Cerebellar cortex (tissue), 1 donor: ENCODE measurements at regions not wholly inside any gene's neighbourhood (a gene's known extent, or its start where the extent isn't known, plus 50 kb on each side); places are given as distances from the start of the nearest gene placed in this dataset.
A peak's percentile ranks its signal among the peaks of the same experiment; 100 is the strongest.
"Not testable (repeated sequence)": the region's sequence is repeated elsewhere in the genome, so short reads cannot be mapped to it uniquely, and the experiment has no call there.

Experiments
- DNase-seq: peaks from one replicate; pipeline ENCODE4 v3.0.0-alpha.2; 2015; ENCODE audit warnings: low spot score

DNA sequence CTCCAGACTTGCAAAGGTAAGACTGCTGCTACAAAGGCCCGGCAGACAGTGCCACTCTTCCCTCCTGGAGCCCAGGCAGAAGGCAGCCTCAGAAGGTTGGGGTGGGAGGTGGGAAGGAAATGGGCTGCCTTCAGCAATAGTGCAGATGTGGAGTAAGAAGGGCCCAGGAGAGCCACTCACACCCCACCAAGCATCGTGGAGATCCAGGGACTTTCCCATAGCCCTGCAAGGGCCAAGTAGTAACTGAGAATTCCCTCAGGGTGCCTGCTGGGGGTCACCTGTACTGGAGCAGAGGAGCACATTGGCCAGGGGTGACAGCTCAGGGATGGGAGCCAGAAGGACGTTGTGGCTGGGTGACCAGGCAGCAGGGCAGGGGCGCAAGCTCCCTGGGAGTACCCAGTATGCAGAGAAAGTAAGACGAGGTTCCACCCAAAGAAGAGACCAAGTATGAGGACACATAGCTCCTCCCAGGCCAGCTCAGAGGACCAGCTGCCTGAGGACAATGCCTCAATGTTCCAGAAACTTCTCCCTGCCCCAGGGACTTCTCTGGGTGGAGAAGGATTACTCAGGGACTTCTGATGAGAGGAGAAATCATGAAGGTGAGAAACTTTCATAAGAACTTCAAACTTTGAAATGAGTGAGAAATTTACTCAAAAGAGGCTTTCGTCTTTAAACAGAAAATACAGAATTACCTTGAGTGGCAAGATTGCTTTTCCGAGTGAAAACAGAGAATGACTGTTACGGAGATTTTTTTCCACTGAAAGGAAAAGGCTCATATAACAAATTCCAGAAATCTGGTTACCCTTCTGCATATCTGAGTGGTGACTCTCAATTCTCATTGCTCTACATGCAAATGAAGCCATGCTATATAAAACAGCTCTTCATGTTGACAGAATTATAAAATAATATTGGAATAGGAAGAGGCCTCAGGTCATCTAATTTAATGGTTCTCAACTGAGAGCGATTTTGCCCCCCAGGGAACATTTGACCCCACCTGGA, 87.9 kb upstream of the TRIO start:
- no peak for DNase-seq

DNA sequence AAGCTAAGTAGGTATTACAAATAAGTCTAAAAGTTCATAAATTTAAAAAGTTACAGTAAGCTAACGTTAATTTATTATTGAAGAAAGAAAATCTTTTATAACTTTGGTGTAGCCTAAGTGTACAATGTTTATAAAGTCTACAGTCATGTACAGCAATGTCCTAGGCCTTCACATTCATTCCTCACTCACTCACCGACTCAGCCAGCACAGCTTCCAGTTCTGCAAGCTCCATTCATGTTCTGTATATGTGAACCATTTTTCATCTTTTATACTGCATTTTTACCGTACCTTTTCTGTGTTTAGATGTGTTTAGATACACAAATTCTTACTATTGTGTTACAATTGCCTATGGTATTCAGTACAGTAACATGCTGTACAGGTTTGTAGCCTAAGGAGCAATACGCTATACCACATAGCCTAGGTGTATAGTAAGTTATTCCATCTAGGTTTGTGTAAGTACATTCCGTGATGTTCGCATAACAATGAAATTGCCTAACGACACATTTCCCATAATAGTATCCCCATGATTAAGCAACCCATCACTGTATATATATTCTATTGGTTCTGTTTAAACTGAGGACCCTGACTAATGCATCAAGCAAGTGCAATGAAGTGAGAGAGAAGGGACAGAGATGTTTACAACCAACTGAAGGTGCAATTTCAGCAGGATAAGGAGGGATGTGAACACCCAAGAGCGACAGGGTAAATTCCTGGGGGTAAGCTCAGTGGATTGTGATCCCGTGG, 88.9 kb upstream of the TRIO start:
- DNase-seq = no peak

DNA sequence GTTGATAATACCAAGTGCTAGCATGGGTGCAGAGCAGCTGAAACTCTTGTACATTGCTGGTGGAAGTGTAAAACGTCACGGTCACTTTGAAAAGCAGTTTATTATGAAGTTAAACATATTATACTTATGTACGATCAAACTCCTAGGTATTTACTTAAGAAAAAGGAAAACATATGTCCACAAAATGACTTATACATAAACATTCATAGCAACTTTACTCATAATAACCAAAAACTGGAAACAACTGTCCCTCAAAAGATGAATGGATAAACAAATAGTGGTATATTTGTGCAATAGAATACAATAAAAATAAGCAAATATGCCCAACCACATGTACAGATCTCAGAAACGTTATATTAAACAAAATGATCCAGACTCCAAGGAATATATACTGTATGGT, 92.3 kb upstream of the TRIO start:
- DNase-seq = no peak

DNA sequence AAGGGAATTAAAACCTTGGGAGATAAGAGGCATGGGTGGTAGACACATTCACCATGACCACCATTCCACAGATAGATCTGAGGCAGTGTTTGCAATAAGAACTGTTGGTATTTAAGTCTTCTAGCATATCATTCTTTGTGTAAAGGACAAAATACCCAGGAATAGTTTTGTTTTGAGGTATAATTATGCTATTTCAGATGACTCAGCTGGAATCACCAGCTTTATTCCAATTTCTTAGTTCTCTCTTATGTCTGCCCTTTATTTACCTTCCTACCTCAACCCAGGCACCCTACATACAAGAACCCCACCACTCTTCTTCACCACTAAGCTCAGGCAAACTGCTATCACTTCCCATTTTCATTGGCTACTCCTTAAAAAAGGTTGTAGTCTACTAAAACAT, 94.7 kb upstream of the TRIO start:
- no peak for DNase-seq

DNA sequence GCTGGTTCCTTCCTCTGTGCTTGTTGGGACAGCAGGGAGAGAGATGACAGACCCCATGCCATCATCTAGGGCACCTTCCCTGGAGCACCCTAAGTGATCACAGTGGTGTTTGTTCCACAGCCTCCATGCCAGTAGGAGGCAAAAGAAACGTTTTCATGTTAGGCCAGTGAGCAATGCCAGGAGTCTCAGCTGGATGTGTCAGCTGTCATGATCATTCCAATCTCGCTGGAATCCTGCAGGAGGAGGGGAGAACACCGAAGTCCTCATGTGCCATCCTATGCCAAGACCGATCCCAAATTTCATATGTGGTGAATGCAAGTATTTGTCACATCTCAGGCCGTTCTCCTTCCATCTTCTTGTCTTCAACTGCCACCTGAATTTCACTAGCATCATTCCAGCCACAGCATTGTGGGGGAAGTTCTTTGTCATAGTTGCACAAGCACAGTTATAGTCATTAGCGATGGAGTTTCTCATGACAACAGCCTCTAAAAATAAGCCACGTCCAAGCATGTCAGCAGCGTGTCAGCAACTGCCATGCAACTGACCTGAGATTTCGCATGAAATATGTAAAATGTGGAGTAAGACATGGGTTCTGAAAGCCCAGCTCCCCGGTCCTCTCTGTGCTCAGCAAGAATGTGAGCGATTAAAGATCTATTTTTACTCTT, 97.2 kb upstream of the DNAH5 start:
- no peak for DNase-seq

DNA sequence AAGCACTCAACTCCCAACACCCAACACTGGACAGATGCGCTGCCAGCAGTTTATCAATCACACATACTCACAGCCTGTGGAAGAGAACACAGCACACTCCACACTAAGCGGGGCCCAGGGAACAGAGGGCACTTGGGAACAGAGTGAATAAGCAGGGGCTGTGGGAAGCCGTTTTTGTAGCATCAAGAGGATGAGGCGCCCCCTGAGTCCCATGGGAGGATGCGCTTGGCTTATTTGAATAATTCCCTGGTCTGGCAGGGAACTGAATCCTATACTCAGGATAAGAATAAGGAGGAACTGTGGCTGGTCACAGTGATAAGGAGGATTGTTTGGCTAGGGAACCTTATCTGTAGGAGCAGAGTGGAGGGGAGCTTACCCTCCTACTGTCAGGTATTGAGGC, 96.1 kb upstream of the DNAH5 start:
- no peak for DNase-seq

DNA sequence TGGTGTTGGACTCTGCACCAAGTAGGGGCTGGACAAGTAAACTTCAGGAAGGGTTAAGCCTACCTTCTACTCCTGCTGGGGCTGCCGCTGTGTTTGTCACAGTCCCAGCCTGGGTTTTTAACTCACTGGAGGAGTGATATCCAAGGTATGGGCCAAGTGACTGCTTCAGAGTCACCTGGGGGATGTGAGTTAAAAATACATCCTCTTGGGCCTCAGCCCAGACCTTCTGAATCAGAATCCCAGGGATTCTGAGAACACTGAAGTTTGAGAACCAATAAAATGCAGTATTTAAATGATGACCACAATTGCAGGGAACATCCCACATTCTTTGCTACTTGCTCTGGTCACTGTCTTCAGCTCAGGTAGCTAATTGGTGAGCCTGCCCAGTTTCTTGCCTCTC, 95.1 kb upstream of the DNAH5 start:
- no peak for DNase-seq

DNA sequence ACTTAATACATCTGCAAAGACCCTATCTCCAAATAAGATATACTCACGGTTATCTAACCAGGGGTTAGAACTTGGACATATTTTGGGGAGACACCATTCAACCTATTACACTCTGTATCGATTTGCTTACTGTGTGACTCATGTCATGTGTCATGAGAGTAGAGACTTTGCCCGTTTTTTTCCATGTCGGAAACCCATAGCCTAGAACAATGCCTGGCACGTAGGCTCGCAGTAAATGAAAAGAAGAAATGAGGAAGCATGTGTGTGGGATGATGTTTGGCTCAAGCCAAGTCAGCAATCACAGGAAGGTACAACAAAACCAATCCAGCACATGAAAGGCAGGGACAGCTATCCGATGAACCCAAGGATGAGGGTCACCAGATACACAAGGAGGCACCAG, 94.6 kb upstream of the DNAH5 start:
- DNase-seq = no peak

DNA sequence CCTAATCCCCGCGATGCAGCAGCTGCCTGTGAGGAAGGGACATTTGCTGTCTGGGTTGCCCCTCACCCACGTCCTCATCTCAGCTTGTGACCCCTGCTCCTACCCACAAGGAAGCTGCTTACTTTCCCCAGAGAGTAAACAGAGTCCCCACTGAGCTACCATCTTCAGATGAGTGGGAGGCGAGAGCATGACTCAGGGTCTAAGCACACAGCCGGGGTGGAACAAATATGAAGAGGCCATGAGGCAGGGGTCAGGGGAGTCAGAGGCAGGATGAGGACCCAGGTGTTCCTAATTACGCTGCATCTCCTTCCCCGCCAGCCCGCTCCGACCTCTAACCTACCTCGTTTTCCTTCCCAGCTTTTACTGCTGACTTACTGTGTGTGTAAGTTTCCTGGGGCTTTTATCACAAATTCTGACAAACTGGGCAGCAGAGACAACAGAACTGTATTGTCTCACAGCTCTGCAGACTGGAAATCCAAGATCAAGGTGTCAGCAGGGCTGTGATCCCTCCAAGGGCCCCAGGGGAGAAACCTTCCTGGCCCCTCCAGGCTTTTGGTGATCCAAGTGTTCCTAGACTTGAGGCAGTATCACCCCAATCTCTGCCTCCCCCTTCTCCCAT, 94.0 kb upstream of the DNAH5 start:
- peak; percentile 5 for DNase-seq

DNA sequence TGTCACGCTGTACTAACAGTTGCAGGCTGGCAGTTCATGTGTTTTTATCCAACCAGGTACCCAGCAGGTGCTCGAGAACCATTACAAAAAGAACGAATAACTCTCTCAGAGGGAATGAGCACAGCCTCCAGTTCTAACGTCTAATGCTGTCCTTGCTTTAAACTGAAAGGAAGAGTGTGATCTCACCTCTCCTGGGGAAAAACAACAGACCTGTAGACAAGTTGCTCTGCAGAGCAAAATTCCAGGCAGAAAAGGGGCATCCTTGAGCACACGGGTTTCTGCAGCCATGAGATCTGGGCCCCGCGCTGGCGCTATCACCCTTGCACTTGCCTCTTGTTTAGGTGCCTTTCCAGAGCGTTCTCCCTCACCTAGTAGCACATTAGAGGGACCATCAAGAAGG, 92.5 kb upstream of the DNAH5 start:
- DNase-seq = no peak

DNA sequence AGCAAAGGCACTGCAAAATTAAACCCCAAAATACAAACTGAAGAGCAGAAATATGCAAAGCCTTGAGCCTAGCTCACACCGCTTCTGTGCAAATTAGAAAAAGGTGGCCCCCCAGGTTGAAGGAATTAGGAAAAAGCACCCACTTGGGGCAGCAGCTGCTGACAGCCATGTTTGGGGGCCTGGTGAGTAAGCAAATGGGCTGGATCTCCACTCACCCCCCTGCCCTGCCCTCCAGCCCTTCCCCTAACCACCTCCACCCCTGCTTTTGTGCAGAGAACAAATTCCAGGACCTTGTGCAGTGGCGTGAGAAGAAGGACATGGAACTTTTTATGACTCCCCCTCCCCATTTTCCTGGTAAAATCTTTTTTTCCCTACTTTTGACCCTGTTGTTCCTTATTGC, 92.0 kb upstream of the DNAH5 start:
- peak; percentile 9 for DNase-seq

DNA sequence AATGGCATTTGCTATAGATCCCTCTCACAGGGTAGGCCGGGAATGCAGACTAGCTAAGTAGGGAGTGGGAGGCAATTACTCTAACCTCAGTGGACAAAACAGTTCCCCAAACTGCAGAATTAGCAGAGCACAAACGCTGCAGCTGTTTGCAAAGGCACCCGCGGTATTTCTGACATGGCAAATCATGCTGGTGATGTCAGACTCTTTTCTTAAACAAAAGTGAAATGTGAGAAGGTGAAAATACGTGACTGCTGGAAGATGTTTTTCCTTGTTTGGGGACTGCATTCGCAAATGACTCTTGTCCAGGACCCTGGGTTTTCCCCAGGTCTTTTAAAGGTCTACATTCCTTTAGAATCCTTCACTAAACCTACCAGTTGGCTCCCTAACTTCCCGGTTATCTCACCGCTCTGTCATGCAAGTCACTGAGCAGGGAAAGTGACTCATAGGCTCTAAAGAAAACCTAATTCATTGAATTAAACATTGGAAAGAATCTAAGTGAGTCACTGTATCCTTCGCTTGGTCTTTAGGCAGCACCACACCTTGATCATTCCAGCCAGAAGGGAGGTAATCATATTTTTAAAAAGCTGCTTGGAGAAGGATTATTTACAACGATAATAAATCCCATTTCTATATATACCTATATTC, 91.5 kb upstream of the DNAH5 start:
- peak; percentile 47 for DNase-seq

DNA sequence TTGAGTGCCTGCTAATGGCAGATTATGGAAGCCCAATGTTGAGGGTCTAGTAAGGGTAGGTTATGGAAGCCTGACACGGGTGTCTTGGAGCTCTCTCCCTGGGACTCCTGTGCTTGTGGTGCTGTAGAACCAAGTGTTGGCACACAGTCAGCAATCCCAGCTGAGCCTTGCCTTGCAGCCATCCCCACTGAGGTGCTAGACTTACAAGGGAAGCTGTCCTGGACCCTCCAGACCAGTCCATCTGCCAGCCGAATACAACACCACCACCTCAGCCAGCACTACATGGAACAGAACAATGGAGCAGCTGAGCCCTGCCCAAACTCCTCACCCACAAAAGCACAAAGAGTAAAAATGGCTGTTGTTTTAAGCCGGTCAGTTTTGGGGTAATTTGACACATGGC, 90.5 kb upstream of the DNAH5 start:
- no peak for DNase-seq

DNA sequence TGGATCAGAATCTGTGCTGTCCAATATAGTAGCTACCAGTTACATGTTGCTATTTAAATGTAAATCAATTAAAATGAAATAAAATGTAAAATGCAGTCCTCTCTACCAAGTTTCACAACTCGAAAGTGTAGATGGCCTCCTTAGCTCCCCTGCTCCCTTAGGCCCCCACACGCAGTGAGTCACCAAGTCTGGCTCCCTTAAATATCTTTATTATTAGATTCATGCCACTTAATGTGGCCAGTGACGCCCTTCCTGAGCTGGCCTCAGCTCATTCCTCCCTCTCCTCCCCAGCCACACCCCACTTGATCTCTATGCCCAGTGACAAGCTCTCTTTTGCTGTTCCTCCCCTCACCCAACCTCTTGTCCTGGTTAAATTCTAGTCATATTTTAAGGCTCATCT, 88.4 kb upstream of the DNAH5 start:
- DNase-seq = no peak

DNA sequence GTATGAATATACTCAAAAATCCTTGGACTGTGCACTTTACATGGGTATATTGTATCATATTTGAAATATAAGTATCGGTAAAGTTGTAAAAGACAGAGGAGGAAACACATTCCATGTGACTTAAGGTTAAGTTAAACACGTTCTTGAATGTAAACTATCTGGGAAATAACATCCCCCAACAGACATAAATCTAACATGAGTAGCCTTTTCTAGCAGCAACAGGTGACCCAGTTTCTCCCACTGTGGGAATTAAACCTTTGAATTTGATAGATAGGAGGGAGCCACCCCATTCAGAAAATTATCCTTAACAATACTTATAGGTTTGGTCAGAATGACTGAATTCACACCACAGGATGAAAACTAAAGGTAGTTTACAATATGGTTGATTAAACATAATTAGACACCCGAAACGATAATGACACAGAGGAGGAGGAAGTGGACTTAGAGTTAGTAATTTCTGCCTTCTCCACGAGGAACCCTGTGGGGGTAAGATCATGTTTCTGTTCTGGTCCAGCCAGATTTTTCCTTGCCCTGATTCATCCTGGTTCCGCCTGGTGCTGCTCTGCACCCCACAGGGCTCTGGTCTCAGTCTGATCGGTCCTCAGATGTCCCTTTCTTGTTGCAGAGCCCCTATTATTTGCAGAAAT, 84.6 kb upstream of the DNAH5 start:
- DNase-seq = no peak

DNA sequence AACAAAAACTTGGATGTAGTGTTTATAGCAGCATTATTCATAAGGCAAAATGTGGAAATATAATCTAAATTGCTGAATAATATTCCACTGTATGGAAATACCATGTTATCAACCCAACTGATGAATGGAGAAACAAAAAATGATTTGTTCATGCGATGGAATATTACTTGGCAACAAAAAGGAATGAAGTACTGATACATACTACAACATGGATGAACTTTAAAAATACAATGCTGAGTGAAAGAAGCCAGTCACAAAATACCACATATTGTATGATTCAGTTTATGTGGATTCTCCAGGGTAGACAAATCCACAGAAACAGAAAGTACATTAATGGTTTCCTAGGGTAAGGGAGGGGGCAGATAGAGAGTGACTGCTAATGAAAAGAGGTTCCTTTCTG, 83.7 kb upstream of the DNAH5 start:
- DNase-seq = no peak

DNA sequence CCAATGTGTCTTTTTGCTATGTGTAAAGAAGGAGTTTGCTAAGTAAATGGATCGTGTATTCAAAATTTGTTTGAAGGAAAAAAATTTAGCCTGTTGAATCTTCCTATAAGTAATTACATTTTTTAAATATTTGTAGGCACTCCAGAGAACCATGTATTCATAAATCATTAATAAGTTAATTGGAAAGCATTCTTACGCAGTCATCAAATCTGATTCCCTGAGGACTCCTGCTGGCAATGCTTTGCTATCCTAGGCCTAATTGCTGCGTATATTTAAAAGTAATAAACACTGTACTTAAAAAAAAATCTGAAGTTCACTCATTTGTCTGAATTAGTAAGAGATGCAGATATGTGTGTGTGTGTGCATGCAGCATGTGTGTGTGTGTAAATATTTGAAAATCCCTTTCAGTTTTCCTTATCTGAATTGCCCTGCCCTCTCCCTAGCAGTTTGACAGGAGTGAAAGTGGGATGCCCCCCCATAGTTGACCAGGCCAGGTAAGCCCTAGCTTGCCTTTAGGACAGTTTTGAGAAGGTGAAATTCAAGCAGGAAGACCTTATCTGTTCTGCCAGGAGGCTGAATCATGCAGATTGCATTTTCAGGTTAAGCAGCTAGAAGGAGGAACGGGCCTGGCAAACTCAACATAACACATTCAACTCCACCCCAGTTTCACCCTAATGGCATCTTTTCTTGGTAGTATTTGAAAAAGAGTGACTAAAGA, 81.2 kb upstream of the DNAH5 start:
- DNase-seq = no peak

DNA sequence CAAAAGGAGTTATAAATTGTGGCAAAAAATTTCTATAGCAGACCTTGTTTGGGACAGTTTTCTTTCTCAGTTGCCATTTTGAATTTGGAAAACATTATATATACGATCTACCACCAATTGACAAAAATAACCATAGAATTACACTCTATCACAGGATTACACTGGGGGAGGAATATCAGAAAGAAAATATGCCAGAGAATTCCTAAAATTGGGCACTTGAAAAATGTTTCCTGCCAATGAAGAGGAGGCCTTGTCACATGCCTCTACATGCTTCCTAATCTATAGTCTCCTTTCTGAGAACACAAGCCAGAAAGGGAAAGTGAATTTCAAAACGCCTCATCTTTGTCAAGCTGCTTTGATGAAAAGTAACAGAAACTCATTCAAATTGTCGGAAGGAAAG, 78.5 kb upstream of the DNAH5 start:
- DNase-seq = no peak

DNA sequence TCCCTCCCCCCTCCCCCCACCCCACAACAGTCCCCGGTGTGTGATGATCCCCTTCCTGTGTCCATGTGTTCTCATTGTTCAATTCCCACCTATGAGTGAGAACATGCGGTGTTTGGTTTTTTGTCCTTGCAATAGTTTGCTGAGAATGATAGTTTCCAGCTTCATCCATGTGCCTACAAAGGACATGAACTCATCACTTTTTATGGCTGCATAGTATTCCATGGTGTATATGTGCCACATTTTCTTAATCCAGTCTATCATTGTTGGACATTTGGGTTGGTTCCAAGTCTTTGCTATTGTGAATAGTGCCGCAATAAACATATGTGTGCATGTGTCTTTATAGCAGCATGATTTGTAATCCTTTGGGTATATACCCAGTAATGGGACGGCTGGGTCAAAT, 76.5 kb upstream of the DNAH5 start:
- DNase-seq = not testable (repeated sequence)

DNA sequence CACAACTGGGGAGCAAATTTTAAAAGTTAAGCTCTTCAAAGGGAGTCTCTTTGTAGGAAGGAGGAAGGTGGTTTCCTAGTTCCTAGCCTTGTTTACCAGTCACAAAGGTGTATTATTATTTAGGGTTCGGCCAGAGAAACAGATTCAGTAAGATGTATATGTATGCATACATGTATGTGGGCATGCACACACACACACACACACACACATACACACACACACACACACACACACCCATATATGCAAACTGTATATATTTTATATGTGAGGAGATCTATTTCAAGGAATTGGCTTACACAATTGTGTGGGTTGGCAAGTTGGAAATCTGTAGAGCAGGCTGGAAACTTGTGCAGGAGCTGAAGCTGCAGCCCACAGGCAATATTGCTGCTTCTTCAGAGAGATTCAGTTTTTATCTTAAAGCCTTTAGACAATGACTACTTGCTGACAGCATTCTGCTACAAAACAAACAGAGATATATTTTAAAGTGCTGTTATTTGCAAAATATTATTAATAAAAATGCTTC, 75.3 kb upstream of the DNAH5 start:
- DNase-seq = no peak
